Body of pancreas (tissue), 4 donors: ENCODE measurements at regions not wholly inside any gene's neighbourhood (a gene's known extent, or its start where the extent isn't known, plus 50 kb on each side); places are given as distances from the start of the nearest gene placed in this dataset.

Source experiments
- ATAC-seq: fragments of 150-250 bp; one replicate; pipeline ENCODE4 v1.9.1; 2016
- DNase-seq, 4 donors: peaks; one replicate each; pipeline ENCODE4 v3.0.0-alpha.2; 2019
- H3K27ac ChIP-seq, 4 donors: fragments of 200-600 bp; sonication (generic); 1 replicate in 3 of 4; 2 replicates in 1 of 4; pipeline versions ENCODE4 v1.5.1 to v1.6.1; 2016 to 2019; ENCODE audit warnings: mild to moderate bottlenecking in 1 of 4, mixed read lengths in 1 of 4, moderate library complexity in 1 of 4
- H3K27me3 ChIP-seq, 2 donors: fragments of 200-600 bp; sonication (generic); one replicate each; pipeline ENCODE4 v1.6.0; 2016; ENCODE audit warnings: mild to moderate bottlenecking in 1 of 2
- H3K36me3 ChIP-seq, 2 donors: fragments of 200-600 bp; sonication (generic); replicated peaks in 1 of 2; 2 replicates each; pipeline ENCODE4 v1.5.1; 2016; ENCODE audit warnings: low read depth in 2 of 2; ENCODE audit not compliant: insufficient read depth in 1 of 2
- H3K4me1 ChIP-seq: fragments of 200-600 bp; sonication (generic); one replicate; pipeline ENCODE4 v1.6.0; 2016
- H3K4me3 ChIP-seq, 2 donors: fragments of 200-600 bp; sonication (generic); 1 replicate in 1 of 2; 2 replicates in 1 of 2; pipeline ENCODE4 v1.5.1; 2016 to 2019
- H3K9me3 ChIP-seq, 3 donors: fragments of 200-600 bp; sonication (generic); 1 replicate in 2 of 3; 2 replicates in 1 of 3; pipeline ENCODE4 v1.5.1; 2016
- POLR2A ChIP-seq, 3 donors: fragments of 450-650 bp; IDR thresholded peaks; one replicate each; pipeline ENCODE4 v1.6.1; 2016; ENCODE audit warnings: antibody characterized with exemption in 3 of 3, mild to moderate bottlenecking in 2 of 3
- WGBS, 2 donors: methylation state at CpG; one replicate each; pipeline ENCODE4 v1.1.5; 2017; 5-methylcytosine and 5-hydroxymethylcytosine counted together
- intact Hi-C: fragments of 100-400 bp; cut with DNase I; formaldehyde crosslinking; loops from one replicate; pipeline ENCODE4 v1.15.1; 2023
- TF ChIP-seq, protein P1 (sequence below), 7 experiments: fragments of 450-650 bp in 4 of 7; fragments of 200-600 bp in 3 of 7; sonication (generic) in 3 of 7; IDR thresholded peaks; one replicate each; pipeline ENCODE4 v1.5.1; 2016 to 2019; ENCODE audit warnings: antibody characterized with exemption in 7 of 7

GRCh38 chr15:77753281-77753873, 120.7 kb upstream of the LINGO1 start:
- H3K36me3 ChIP-seq = no peaks in the 10 kb centered on the region
- intact Hi-C loops = no loop called here
- no peaks in the 10 kb centered on the region for H3K4me1 ChIP-seq
- 40 to 43% methylated on average over 7 to 9 of the region's 9 CpGs for WGBS, 2 donors
- TF ChIP-seq, protein P1, sequence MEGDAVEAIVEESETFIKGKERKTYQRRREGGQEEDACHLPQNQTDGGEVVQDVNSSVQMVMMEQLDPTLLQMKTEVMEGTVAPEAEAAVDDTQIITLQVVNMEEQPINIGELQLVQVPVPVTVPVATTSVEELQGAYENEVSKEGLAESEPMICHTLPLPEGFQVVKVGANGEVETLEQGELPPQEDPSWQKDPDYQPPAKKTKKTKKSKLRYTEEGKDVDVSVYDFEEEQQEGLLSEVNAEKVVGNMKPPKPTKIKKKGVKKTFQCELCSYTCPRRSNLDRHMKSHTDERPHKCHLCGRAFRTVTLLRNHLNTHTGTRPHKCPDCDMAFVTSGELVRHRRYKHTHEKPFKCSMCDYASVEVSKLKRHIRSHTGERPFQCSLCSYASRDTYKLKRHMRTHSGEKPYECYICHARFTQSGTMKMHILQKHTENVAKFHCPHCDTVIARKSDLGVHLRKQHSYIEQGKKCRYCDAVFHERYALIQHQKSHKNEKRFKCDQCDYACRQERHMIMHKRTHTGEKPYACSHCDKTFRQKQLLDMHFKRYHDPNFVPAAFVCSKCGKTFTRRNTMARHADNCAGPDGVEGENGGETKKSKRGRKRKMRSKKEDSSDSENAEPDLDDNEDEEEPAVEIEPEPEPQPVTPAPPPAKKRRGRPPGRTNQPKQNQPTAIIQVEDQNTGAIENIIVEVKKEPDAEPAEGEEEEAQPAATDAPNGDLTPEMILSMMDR (IDR thresholded peaks at IDR 0.05) = no peak
- TF ChIP-seq POLR2A (IDR thresholded peaks at IDR 0.05) = no peak
- H3K27ac ChIP-seq = no peak overlapping the region
- no peaks in the 10 kb centered on the region for H3K27me3 ChIP-seq
- DNase-seq (no peak), ATAC-seq (no peak)
- H3K9me3 ChIP-seq = no peaks in the 10 kb centered on the region
- no peak overlapping the region for H3K4me3 ChIP-seq

GRCh38 chr15:77749998-77750540, 117.4 kb upstream of the LINGO1 start:
- TF ChIP-seq, protein P1 (IDR thresholded peaks at IDR 0.05) = no peak
- TF ChIP-seq POLR2A (IDR thresholded peaks at IDR 0.05) = no peak
- DNase-seq = no peak
- no peak for ATAC-seq
- no peaks in the 10 kb centered on the region for H3K36me3 ChIP-seq
- WGBS, 2 donors = 80 to 81% methylated on average over 13 to 15 of the region's 15 CpGs
- H3K4me1 ChIP-seq = no peaks in the 10 kb centered on the region
- H3K27me3 ChIP-seq = no peaks in the 10 kb centered on the region
- no peak overlapping the region for H3K27ac ChIP-seq
- intact Hi-C loops = no loop called here
- no peaks in the 10 kb centered on the region for H3K9me3 ChIP-seq
- H3K4me3 ChIP-seq = no peak overlapping the region

- no peaks in the 10 kb centered on the region for H3K36me3 ChIP-seq
- intact Hi-C loops = no loop called here
- 66 to 85% methylated on average over 3 to 6 of the region's 6 CpGs for WGBS, 2 donors
- no peak overlapping the region for H3K4me3 ChIP-seq
- H3K27me3 ChIP-seq = no peaks in the 10 kb centered on the region
- no peak for TF ChIP-seq POLR2A (IDR thresholded peaks at IDR 0.05)
- TF ChIP-seq, protein P1 (IDR thresholded peaks at IDR 0.05) = no peak
- H3K27ac ChIP-seq = no peak overlapping the region
- no peaks in the 10 kb centered on the region for H3K4me1 ChIP-seq
- DNase-seq (no peak), ATAC-seq (no peak)
- H3K9me3 ChIP-seq = no peaks in the 10 kb centered on the region
These were observed 116.7 kb upstream of the LINGO1 start for GRCh38 chr15:77749236-77749997.

GRCh38 chr15:77748078-77749064, 115.7 kb upstream of the LINGO1 start:
- Histone ChIP-seq H3K36me3 (no peaks in the 10 kb centered on the region), H3K4me3 (no peak overlapping the region), H3K9me3 (no peaks in the 10 kb centered on the region), H3K27me3 (no peaks in the 10 kb centered on the region), H3K4me1 (no peaks in the 10 kb centered on the region), H3K27ac (no peak overlapping the region)
- 77 to 81% methylated on average over 8 to 10 of the region's 10 CpGs for WGBS, 2 donors
- no peak for ATAC-seq
- no peak for DNase-seq
- TF ChIP-seq, protein P1 (IDR thresholded peaks at IDR 0.05) = no peak
- no peak for TF ChIP-seq POLR2A (IDR thresholded peaks at IDR 0.05)
- intact Hi-C loops = no loop called here
